PFSK-1 (cell line): ENCODE measurements at regions not wholly inside any gene's neighbourhood (a gene's known extent, or its start where the extent isn't known, plus 50 kb on each side); places are given as distances from the start of the nearest gene placed in this dataset.
"Not testable (repeated sequence)": the region's sequence is repeated elsewhere in the genome, so short reads cannot be mapped to it uniquely, and the experiment has no call there.

Experiments
- POLR2AphosphoS5 ChIP-seq: IDR thresholded peaks from 2 replicates; pipeline ENCODE4 v1.6.1; 2012; ENCODE audit warnings: low read depth, mild to moderate bottlenecking, control low read depth, low read length, moderate library complexity
- REST ChIP-seq, 2 experiments: IDR thresholded peaks; 2 replicates each; pipeline versions ENCODE4 v1.6.1 to v1.8.0; 2011 to 2012; ENCODE audit warnings: low read depth in 2 of 2, low read length in 2 of 2, control low read depth in 1 of 2, inconsistent platforms in 1 of 2, mild to moderate bottlenecking in 1 of 2, moderate library complexity in 1 of 2; ENCODE audit not compliant: insufficient read depth in 1 of 2
- SIN3A ChIP-seq: IDR thresholded peaks from 2 replicates; pipeline ENCODE4 v1.6.1; 2012; ENCODE audit warnings: mild to moderate bottlenecking, low read length, moderate library complexity, borderline replicate concordance; ENCODE audit not compliant: insufficient read depth
- TAF1 ChIP-seq: IDR thresholded peaks from 2 replicates; pipeline ENCODE4 v1.6.1; 2012; ENCODE audit warnings: low read length, control low read depth, borderline replicate concordance; ENCODE audit not compliant: insufficient read depth

DNA sequence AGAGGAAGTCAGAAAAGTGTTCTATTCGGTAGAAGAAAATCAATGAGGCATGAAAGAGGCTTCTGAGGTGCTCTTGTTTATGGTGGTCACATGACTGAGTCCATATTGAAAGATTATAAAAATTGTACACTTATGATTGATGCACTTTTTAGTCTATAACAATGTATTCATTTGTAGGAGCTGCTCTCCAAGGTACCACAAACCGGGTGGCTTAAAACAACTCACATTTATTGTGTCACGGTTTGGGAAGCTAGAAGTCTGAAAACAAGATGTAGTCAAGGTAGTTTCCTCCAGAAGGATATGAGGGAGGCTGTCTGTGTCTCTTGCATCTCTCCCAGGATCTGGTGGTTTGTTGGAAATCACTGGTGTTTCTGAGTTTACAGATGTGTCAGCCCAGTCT lies 86.6 kb upstream of the NIPA1 start:
- TF ChIP-seq REST (IDR thresholded peaks at IDR 0.05; ENCODE audit: insufficient read depth in 1 of 2, low read depth in 2 of 2, low read length in 2 of 2), result peak in 1 of 2 experiments; percentile 79; a peak in 2 of 4 replicates
- not testable (repeated sequence) for TF ChIP-seq SIN3A, TAF1, POLR2AphosphoS5
